ENCODE measurements at regions not wholly inside any gene's neighbourhood (a gene's known extent, or its start where the extent isn't known, plus 50 kb on each side); places are given as distances from the start of the nearest gene placed in this dataset.

- Histone ChIP-seq H3K27ac (ENCODE audit: low read length) (no peak overlapping the region), H3K4me3 (ENCODE audit: low read length) (no peak overlapping the region), H3K9me3 (ENCODE audit: control insufficient read depth, low read length) (no peaks in the 10 kb centered on the region), H3K27me3 (ENCODE audit: control insufficient read depth, insufficient read depth) (no peaks in the 10 kb centered on the region), H3K4me1 (ENCODE audit: control insufficient read depth, insufficient read depth, low read length) (no peaks in the 10 kb centered on the region)
- no peak for DNase-seq
- intact Hi-C loops (cut with DNase I), result no loop called here
- ATAC-seq, result no peak
These were observed 273.1 kb upstream of the FANCL start for GRCh38 chr2:58514252-58514651.

DNA sequence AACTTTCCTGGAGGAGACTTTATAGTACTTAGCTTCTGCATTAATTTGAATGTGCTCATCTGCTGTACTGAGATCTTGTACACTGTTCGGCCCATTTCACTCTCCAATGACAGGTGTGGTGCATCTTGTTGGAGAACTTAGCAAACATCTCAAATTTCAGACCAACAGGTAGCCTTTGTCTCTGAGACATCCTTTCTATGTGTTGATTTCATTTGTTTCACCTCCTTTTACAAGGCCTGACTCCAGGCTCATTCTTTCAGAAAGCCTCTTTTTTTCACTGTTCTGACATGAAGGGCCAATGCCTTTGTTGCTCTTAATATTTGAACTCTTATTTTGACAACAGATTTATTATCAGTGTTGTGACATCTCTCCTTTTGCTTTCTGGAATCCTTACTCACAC lies 271.8 kb upstream of the FANCL start:
- H3K27ac ChIP-seq (ENCODE audit: low read length), result no peak overlapping the region
- H3K9me3 ChIP-seq (ENCODE audit: control insufficient read depth, low read length), result no peaks in the 10 kb centered on the region
- WGBS, result 79% methylated on average over 1 of the region's 1 CpG
- no peaks in the 10 kb centered on the region for H3K27me3 ChIP-seq (ENCODE audit: control insufficient read depth, insufficient read depth)
- DNase-seq (no peak), ATAC-seq (no peak)
- no peak overlapping the region for H3K4me3 ChIP-seq (ENCODE audit: low read length)
- intact Hi-C loops (cut with DNase I), result no loop called here
- no peaks in the 10 kb centered on the region for H3K4me1 ChIP-seq (ENCODE audit: control insufficient read depth, insufficient read depth, low read length)

DNA sequence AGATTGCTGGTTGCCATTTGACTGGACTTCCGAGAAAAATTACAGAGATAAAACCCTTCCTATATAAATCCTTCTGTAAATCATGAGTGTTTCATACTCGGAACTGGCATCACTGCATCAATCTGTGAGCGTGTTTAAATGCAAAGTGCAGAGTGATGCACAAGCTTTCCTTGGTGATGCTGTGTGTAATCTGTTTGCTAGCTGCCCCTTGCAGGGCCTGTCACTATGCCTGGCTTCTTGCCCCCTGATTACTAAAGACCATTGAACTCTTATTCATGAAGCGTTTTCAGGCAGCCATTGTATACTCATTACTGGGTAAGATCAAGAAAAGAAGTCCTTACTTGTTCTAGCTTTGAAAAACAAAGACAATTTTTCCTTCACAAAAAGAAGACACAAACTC lies 266.9 kb upstream of the FANCL start:
- no peak for DNase-seq
- WGBS, result 77% methylated on average over 4 of the region's 4 CpGs
- ATAC-seq, result no peak
- H3K4me3 ChIP-seq (ENCODE audit: low read length), result no peak overlapping the region
- H3K27me3 ChIP-seq (ENCODE audit: control insufficient read depth, insufficient read depth), result no peaks in the 10 kb centered on the region
- no peak overlapping the region for H3K27ac ChIP-seq (ENCODE audit: low read length)
- no peaks in the 10 kb centered on the region for H3K4me1 ChIP-seq (ENCODE audit: control insufficient read depth, insufficient read depth, low read length)
- H3K9me3 ChIP-seq (ENCODE audit: control insufficient read depth, low read length), result no peaks in the 10 kb centered on the region
- intact Hi-C loops (cut with DNase I), result no loop called here

DNA sequence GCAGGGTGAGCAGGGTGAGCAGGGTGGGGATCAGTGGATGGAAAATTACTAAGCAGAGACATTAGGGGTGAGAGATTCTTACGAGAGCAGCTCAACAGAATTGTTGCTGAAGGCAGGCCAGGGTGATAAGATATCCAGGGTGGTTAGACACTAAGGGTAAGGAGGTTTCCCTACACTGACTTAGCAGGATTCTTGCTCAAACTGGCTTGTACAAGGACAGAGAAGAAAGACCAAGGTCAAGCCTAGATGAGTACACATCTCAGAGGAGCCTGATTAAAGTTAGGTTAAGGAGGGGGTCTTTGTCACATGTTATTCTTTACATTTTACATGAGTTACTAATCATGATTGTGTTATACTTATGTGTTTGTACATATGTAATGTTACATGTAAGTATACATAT lies 262.8 kb upstream of the FANCL start:
- no peaks in the 10 kb centered on the region for H3K9me3 ChIP-seq (ENCODE audit: control insufficient read depth, low read length)
- 49% methylated on average over 1 of the region's 1 CpG for WGBS
- no peak overlapping the region for H3K4me3 ChIP-seq (ENCODE audit: low read length)
- H3K27ac ChIP-seq (ENCODE audit: low read length), result no peak overlapping the region
- intact Hi-C loops (cut with DNase I), result no loop called here
- no peak for DNase-seq
- no peaks in the 10 kb centered on the region for H3K4me1 ChIP-seq (ENCODE audit: control insufficient read depth, insufficient read depth, low read length)
- no peak for ATAC-seq
- H3K27me3 ChIP-seq (ENCODE audit: control insufficient read depth, insufficient read depth), result no peaks in the 10 kb centered on the region

DNA sequence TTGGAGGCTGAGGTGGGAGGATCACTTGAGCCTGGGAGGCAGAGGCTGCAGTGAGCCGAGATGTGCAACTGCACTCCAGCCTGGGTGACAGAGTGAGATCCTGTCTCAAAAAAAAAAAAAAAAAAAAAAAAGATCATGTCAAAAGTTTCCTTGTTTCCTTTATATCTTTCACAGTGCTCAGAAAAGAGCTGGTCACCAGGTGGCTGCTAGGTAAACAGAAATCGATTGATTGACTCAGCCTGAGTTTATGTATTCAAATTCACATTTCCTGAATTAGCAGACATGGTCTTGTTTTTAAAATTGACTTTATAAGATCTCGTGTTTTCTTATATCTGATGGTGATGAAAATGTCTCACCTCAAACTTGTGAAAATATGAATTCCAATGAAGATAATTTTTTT lies 261.8 kb upstream of the FANCL start:
- Histone ChIP-seq H3K27me3 (ENCODE audit: control insufficient read depth, insufficient read depth) (no peaks in the 10 kb centered on the region), H3K4me3 (ENCODE audit: low read length) (no peak overlapping the region), H3K4me1 (ENCODE audit: control insufficient read depth, insufficient read depth, low read length) (no peaks in the 10 kb centered on the region), H3K27ac (ENCODE audit: low read length) (no peak overlapping the region), H3K9me3 (ENCODE audit: control insufficient read depth, low read length) (no peaks in the 10 kb centered on the region)
- DNase-seq (no peak), ATAC-seq (no peak)
- intact Hi-C loops (cut with DNase I), result no loop called here
- 82% methylated on average over 3 of the region's 3 CpGs for WGBS

DNA sequence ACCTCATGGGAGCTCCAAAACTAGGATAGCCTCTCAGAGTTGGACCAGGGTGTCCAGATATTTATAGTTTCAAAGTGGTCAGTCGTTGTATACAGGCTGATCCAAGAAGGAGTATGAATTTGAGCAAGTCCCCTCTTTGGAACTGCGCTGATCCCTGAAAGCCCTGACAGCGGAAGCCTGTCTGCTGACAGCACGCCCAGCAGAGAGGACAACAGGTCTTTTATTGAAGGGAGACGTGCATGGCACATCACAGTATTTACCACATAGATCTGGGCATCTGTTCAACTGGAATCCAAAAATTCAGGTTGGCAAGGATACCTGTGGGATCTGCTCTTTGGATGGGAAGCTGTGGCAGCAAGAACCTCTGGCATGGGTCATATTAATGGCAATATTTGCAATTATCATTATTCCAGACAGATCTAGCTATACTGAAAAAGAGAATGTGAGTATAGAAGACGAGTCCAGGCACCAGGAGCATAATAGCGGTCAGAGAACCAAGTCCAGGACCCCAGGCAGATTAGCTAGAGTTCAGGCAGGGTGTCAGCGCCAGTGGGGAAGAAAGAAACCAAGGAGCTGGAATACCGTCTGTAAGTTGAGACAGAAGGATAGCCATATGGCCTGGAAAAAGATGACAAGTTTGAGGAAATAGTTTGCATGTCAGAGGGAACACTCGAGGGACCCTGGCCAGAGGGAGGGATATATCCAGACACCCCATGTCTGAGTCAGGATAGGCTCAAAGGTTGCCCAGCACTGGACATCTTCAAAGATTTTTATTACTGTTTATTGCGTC lies 260.4 kb upstream of the FANCL start:
- Histone ChIP-seq H3K4me3 (ENCODE audit: low read length) (no peak overlapping the region), H3K4me1 (ENCODE audit: control insufficient read depth, insufficient read depth, low read length) (no peaks in the 10 kb centered on the region), H3K27me3 (ENCODE audit: control insufficient read depth, insufficient read depth) (no peaks in the 10 kb centered on the region), H3K27ac (ENCODE audit: low read length) (no peak overlapping the region), H3K9me3 (ENCODE audit: control insufficient read depth, low read length) (no peaks in the 10 kb centered on the region)
- DNase-seq (no peak), ATAC-seq (no peak)
- intact Hi-C loops (cut with DNase I), result no loop called here
- WGBS, result 77% methylated on average over 11 of the region's 11 CpGs

DNA sequence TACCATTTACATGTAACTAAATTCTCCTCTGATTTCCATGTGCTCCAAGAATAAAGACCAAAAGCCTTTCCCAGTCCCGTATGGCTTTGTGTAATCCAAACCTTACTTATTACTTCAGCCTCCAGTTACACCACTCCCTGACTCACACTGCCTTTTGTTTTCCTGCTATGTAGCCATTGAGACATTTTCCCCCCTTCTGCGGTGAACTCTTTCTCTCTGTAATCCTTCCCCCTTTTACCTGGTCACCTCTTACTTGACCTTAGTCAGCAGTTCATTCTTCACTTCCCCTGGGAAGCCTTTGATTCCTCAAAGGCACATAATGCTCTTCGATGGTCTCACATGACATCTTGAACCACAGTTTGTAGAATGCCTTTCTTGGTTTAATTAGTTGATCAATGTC lies 256.0 kb upstream of the FANCL start:
- intact Hi-C loops (cut with DNase I), result no loop called here
- ATAC-seq (no peak), DNase-seq (no peak)
- 51% methylated on average over 3 of the region's 3 CpGs for WGBS
- Histone ChIP-seq H3K4me1 (ENCODE audit: control insufficient read depth, insufficient read depth, low read length) (no peaks in the 10 kb centered on the region), H3K4me3 (ENCODE audit: low read length) (no peak overlapping the region), H3K27me3 (ENCODE audit: control insufficient read depth, insufficient read depth) (no peaks in the 10 kb centered on the region), H3K27ac (ENCODE audit: low read length) (no peak overlapping the region), H3K9me3 (ENCODE audit: control insufficient read depth, low read length) (no peaks in the 10 kb centered on the region)

- H3K9me3 ChIP-seq (ENCODE audit: control insufficient read depth, low read length), result no peaks in the 10 kb centered on the region
- intact Hi-C loops (cut with DNase I), result no loop called here
- H3K4me3 ChIP-seq (ENCODE audit: low read length), result no peak overlapping the region
- no peak for ATAC-seq
- H3K27me3 ChIP-seq (ENCODE audit: control insufficient read depth, insufficient read depth), result no peaks in the 10 kb centered on the region
- no peak for DNase-seq
- WGBS, result 69% methylated on average over 1 of the region's 1 CpG
- H3K27ac ChIP-seq (ENCODE audit: low read length), result no peak overlapping the region
- no peaks in the 10 kb centered on the region for H3K4me1 ChIP-seq (ENCODE audit: control insufficient read depth, insufficient read depth, low read length)
These were observed 254.7 kb upstream of the FANCL start for GRCh38 chr2:58495806-58496205.

GRCh38 chr2:58494071-58494501 lies 253.0 kb upstream of the FANCL start:
- Histone ChIP-seq H3K27ac (ENCODE audit: low read length) (no peak overlapping the region), H3K27me3 (ENCODE audit: control insufficient read depth, insufficient read depth) (no peaks in the 10 kb centered on the region), H3K9me3 (ENCODE audit: control insufficient read depth, low read length) (no peaks in the 10 kb centered on the region), H3K4me3 (ENCODE audit: low read length) (no peak overlapping the region), H3K4me1 (ENCODE audit: control insufficient read depth, insufficient read depth, low read length) (no peaks in the 10 kb centered on the region)
- intact Hi-C loops (cut with DNase I), result no loop called here
- ATAC-seq (no peak), DNase-seq (no peak)
- WGBS, result 86% methylated on average over 10 of the region's 10 CpGs

DNA sequence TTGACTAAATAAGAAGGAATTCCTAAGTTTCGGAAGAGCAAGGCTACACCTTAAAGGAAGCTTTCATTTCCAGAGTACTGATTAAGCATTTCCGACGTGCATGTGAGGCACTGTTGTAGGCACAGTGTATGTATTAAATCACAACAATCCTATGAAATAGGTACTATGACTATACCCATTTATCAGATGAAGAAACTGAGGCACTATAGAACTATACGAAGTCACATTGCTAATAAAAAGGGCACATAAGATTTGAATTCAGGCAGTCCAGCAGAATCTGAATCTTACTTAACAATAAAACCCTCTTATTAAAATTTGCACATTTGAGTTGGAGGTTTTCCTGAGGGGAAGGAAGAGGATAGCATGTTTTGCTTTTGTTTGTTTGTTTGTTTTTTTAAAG lies 243.5 kb upstream of the FANCL start:
- 90% methylated on average over 4 of the region's 4 CpGs for WGBS
- ATAC-seq (no peak), DNase-seq (no peak)
- no peaks in the 10 kb centered on the region for H3K4me1 ChIP-seq (ENCODE audit: control insufficient read depth, insufficient read depth, low read length)
- intact Hi-C loops (cut with DNase I), result no loop called here
- no peak overlapping the region for H3K27ac ChIP-seq (ENCODE audit: low read length)
- H3K4me3 ChIP-seq (ENCODE audit: low read length), result no peak overlapping the region
- no peaks in the 10 kb centered on the region for H3K27me3 ChIP-seq (ENCODE audit: control insufficient read depth, insufficient read depth)
- H3K9me3 ChIP-seq (ENCODE audit: control insufficient read depth, low read length), result no peaks in the 10 kb centered on the region

- ATAC-seq (no peak), DNase-seq (no peak)
- WGBS, result 57% methylated on average over 1 of the region's 1 CpG
- Histone ChIP-seq H3K27ac (ENCODE audit: low read length) (no peak overlapping the region), H3K9me3 (ENCODE audit: control insufficient read depth, low read length) (no peaks in the 10 kb centered on the region), H3K4me3 (ENCODE audit: low read length) (no peak overlapping the region), H3K4me1 (ENCODE audit: control insufficient read depth, insufficient read depth, low read length) (no peaks in the 10 kb centered on the region), H3K27me3 (ENCODE audit: control insufficient read depth, insufficient read depth) (no peaks in the 10 kb centered on the region)
- intact Hi-C loops (cut with DNase I), result no loop called here
These were observed 243.1 kb upstream of the FANCL start for GRCh38 chr2:58484221-58484620.

- Histone ChIP-seq H3K4me1 (ENCODE audit: control insufficient read depth, insufficient read depth, low read length) (no peaks in the 10 kb centered on the region), H3K27me3 (ENCODE audit: control insufficient read depth, insufficient read depth) (no peaks in the 10 kb centered on the region), H3K9me3 (ENCODE audit: control insufficient read depth, low read length) (no peaks in the 10 kb centered on the region), H3K27ac (ENCODE audit: low read length) (no peak overlapping the region), H3K4me3 (ENCODE audit: low read length) (no peak overlapping the region)
- intact Hi-C loops (cut with DNase I), result no loop called here
- WGBS, result 87% methylated on average over 3 of the region's 3 CpGs
- no peak for DNase-seq
- no peak for ATAC-seq
These were observed 242.2 kb upstream of the FANCL start for GRCh38 chr2:58483307-58483706.
